HG03196 (cell line): ENCODE measurements at regions not wholly inside any gene's neighbourhood (a gene's known extent, or its start where the extent isn't known, plus 50 kb on each side); places are given as distances from the start of the nearest gene placed in this dataset.

ENCODE experiments used
- ATAC-seq: cut with Tn5 transposase; IDR thresholded peaks from one replicate; pipeline ENCODE4 v1.9.1; 2021; ENCODE audit not compliant: unreplicated experiment

- no peak for ATAC-seq
Measured at GRCh38 chr16:63331111-63331510, 1294.9 kb upstream of the CDH8 start.

GRCh38 chr16:63326736-63327339 lies 1290.6 kb upstream of the CDH8 start:
- no peak for ATAC-seq

- ATAC-seq, result no peak
Measured at GRCh38 chr16:63323722-63324705, 1287.8 kb upstream of the CDH8 start.

- no peak for ATAC-seq
Measured at GRCh38 chr16:63323055-63323454, 1286.8 kb upstream of the CDH8 start.

GRCh38 chr16:63315229-63315628 lies 1279.0 kb upstream of the CDH8 start:
- no peak for ATAC-seq

GRCh38 chr16:63312346-63312745 lies 1276.1 kb upstream of the CDH8 start:
- ATAC-seq, result no peak

- ATAC-seq, result no peak
Measured at GRCh38 chr16:63311313-63311712, 1275.1 kb upstream of the CDH8 start.

GRCh38 chr16:63302811-63303210 lies 1266.6 kb upstream of the CDH8 start:
- ATAC-seq, result no peak

GRCh38 chr16:63301349-63301748 lies 1265.1 kb upstream of the CDH8 start:
- no peak for ATAC-seq

- ATAC-seq, result no peak
Measured at GRCh38 chr16:63298993-63299392, 1262.8 kb upstream of the CDH8 start.

GRCh38 chr16:63292036-63292435 lies 1255.8 kb upstream of the CDH8 start:
- no peak for ATAC-seq

- ATAC-seq, result no peak
Measured at GRCh38 chr16:63289834-63290460, 1253.7 kb upstream of the CDH8 start.

GRCh38 chr16:63287401-63287800 lies 1251.2 kb upstream of the CDH8 start:
- ATAC-seq, result no peak

- ATAC-seq, result no peak
Measured at GRCh38 chr16:63283721-63284120, 1247.5 kb upstream of the CDH8 start.

- no peak for ATAC-seq
Measured at GRCh38 chr16:63244631-63245030, 1208.4 kb upstream of the CDH8 start.

- no peak for ATAC-seq
Measured at GRCh38 chr16:63241497-63242028, 1205.3 kb upstream of the CDH8 start.

GRCh38 chr16:63239065-63239570 lies 1202.9 kb upstream of the CDH8 start:
- ATAC-seq, result no peak

GRCh38 chr16:63230421-63231040 lies 1194.3 kb upstream of the CDH8 start:
- ATAC-seq, result no peak

GRCh38 chr16:63228259-63228658 lies 1192.0 kb upstream of the CDH8 start:
- ATAC-seq, result no peak

- ATAC-seq, result no peak
Measured at GRCh38 chr16:63223851-63224250, 1187.6 kb upstream of the CDH8 start.
